ENCODE measurements at regions not wholly inside any gene's neighbourhood (a gene's known extent, or its start where the extent isn't known, plus 50 kb on each side); places are given as distances from the start of the nearest gene placed in this dataset.

- Histone ChIP-seq H2AK5ac (ENCODE audit: insufficient read length, low read length) (no peak overlapping the region), H3K4me1 (ENCODE audit: insufficient read depth, low read length) (no peaks in the 10 kb centered on the region), H3K4me2 (ENCODE audit: insufficient read depth, insufficient read length, low read length) (no peak overlapping the region), H3K9ac (ENCODE audit: extremely low read depth, insufficient read length, low read length) (no peak overlapping the region), H2BK120ac (ENCODE audit: low read depth, low read length, poor library complexity, severe bottlenecking) (no peak overlapping the region), H3K27ac (ENCODE audit: insufficient read length, low read depth, low read length) (no peak overlapping the region), H4K8ac (replicated peaks; ENCODE audit: insufficient read length, low read depth, low read length) (no peak overlapping the region), H4K5ac (ENCODE audit: insufficient read length, low read depth, low read length) (no peak overlapping the region), H3K14ac (ENCODE audit: insufficient read depth, low read length) (no peak overlapping the region), H3K27me3 (ENCODE audit: insufficient read depth, low read length) (no peaks in the 10 kb centered on the region), H3K9me3 (ENCODE audit: control insufficient read depth, low read depth, low read length) (no peaks in the 10 kb centered on the region), H3K23ac (ENCODE audit: insufficient read length, low read depth, low read length) (no peak overlapping the region), H2BK15ac (ENCODE audit: low read depth, low read length) (no peak overlapping the region), H4K91ac (ENCODE audit: insufficient read length, low read depth, low read length) (no peak overlapping the region), H3K79me2 (ENCODE audit: insufficient read depth, low read length) (no peaks in the 10 kb centered on the region), H3T11ph (ENCODE audit: low read length) (no peak overlapping the region), H2BK12ac (ENCODE audit: insufficient read length, low read depth, low read length) (no peak overlapping the region), H3K4ac (ENCODE audit: low read depth, low read length) (no peak overlapping the region), H2AFZ (ENCODE audit: low read length) (no peak overlapping the region), H2BK20ac (ENCODE audit: low read depth, low read length, poor library complexity, severe bottlenecking) (no peak overlapping the region), H2BK5ac (ENCODE audit: insufficient read length, low read length) (no peak overlapping the region), H3K23me2 (ENCODE audit: insufficient read length, low read depth, low read length, poor library complexity, severe bottlenecking) (no peaks in the 10 kb centered on the region), H3K56ac (ENCODE audit: insufficient read length, low read depth, low read length) (no peak overlapping the region), H3K79me1 (ENCODE audit: insufficient read depth, low read depth, low read length, poor library complexity, severe bottlenecking) (no peaks in the 10 kb centered on the region), H3K18ac (ENCODE audit: insufficient read length, low read depth, low read length) (no peak overlapping the region), H4K20me1 (ENCODE audit: control insufficient read depth, insufficient read depth, insufficient read length) (no peaks in the 10 kb centered on the region)
- DNase-seq, result no peak
- no peaks in the 10 kb centered on the region; a peak in 1 of 7 replicates for H3K36me3 Mint-ChIP-seq (ENCODE audit: insufficient read depth in 1 of 3, low read depth in 3 of 3)
- H3K27me3 Mint-ChIP-seq (ENCODE audit: low read depth), result no peaks in the 10 kb centered on the region; the same call in none of the 2 replicates
- H3K4me1 Mint-ChIP-seq, result no peaks in the 10 kb centered on the region
- no peak for TF ChIP-seq CTCF (conservative IDR thresholded peaks at IDR 0.05)
- no peak overlapping the region for H3K27ac Mint-ChIP-seq
- no CpG with 5 or more reads among the region's 3 CpGs for WGBS (ENCODE audit: extremely low coverage, insufficient read length, low lambda C conversion rate)
- no peak overlapping the region for H3K4me3 Mint-ChIP-seq
- peaks cover 3 to 12% of the 10 kb centered on the region in 2 experiments; a peak in 3 of 5 replicates for H3K9me3 Mint-ChIP-seq
Measured at GRCh38 chr13:32941368-32941767, 74.9 kb upstream of the KL start.

Data from H9 (cell line).